HUES48 (cell line): ENCODE measurements at regions not wholly inside any gene's neighbourhood (a gene's known extent, or its start where the extent isn't known, plus 50 kb on each side); places are given as distances from the start of the nearest gene placed in this dataset.

Experiments used
- H3K27ac ChIP-seq: one replicate; pipeline ENCODE4 v1.7.0; 2013; ENCODE audit warnings: low read depth, low read length, inconsistent platforms
- H3K27me3 ChIP-seq: 2 replicates; pipeline ENCODE4 v1.6.1; 2013; ENCODE audit warnings: mild to moderate bottlenecking, low read length; ENCODE audit not compliant: control insufficient read depth, insufficient read depth
- H3K36me3 ChIP-seq: 2 replicates; pipeline ENCODE4 v1.6.1; 2013; ENCODE audit warnings: low read length; ENCODE audit not compliant: control insufficient read depth, insufficient read depth
- H3K4me1 ChIP-seq: 2 replicates; pipeline ENCODE4 v1.6.1; 2013; ENCODE audit warnings: mild to moderate bottlenecking, low read length; ENCODE audit not compliant: control insufficient read depth, insufficient read depth
- H3K4me3 ChIP-seq: 2 replicates; pipeline ENCODE4 v1.5.1; 2013; ENCODE audit warnings: mild to moderate bottlenecking, low read depth, low read length
- H3K9ac ChIP-seq: 2 replicates; pipeline ENCODE4 v1.6.1; 2013; ENCODE audit warnings: mild to moderate bottlenecking, low read depth, low read length, moderate library complexity
- H3K9me3 ChIP-seq: 2 replicates; pipeline ENCODE4 v1.6.1; 2013; ENCODE audit warnings: low read length; ENCODE audit not compliant: control insufficient read depth, insufficient read depth

DNA sequence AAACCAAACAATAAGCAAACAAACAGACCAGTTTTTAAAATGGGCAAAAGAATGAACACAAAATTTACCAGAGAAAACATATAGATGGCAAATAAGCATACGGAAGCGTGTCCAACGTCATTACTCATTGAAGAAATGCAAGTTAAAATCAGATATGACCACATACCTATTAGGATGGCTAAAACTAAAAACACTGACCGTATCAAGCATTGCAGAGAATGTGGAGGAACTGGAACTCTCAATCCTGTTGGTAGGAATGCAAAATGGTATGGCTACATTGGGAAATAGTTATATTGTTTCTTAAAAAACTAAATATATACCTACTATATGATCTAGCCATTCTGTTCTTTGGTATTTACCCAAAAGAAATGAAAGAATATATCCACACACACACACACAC lies 129.4 kb upstream of the ACO1 start:
- Histone ChIP-seq H3K27me3 (no peaks in the 10 kb centered on the region), H3K4me1 (no peaks in the 10 kb centered on the region), H3K4me3 (no peak overlapping the region), H3K36me3 (no peaks in the 10 kb centered on the region), H3K9ac (no peak overlapping the region), H3K27ac (no peak overlapping the region), H3K9me3 (peaks cover 7% of the 10 kb centered on the region; the same call in 1 of the 2 replicates)

DNA sequence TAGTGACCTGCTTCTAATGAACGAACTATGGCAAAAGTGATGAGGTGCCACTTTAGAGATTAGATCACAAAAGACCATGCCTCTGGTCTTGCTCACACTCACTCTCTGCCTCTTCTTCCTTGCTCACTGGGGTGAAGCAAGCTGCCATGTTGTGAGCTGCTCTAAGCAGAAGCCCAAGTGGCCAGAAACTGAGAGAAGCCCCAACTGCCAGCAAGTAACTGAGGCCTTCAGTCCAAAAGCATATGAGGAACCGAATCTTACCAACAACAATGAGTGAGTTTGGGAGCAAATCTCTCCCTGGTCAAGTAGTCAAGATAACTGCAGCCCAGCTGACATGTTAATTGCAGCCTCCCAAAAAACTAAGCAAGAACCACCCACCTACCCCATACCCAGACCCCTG lies 126.0 kb upstream of the ACO1 start:
- Histone ChIP-seq H3K9ac (no peak overlapping the region), H3K27ac (no peak overlapping the region), H3K4me3 (no peak overlapping the region), H3K27me3 (no peaks in the 10 kb centered on the region), H3K36me3 (no peaks in the 10 kb centered on the region), H3K9me3 (peaks cover 7% of the 10 kb centered on the region; the same call in 1 of the 2 replicates), H3K4me1 (no peaks in the 10 kb centered on the region)

DNA sequence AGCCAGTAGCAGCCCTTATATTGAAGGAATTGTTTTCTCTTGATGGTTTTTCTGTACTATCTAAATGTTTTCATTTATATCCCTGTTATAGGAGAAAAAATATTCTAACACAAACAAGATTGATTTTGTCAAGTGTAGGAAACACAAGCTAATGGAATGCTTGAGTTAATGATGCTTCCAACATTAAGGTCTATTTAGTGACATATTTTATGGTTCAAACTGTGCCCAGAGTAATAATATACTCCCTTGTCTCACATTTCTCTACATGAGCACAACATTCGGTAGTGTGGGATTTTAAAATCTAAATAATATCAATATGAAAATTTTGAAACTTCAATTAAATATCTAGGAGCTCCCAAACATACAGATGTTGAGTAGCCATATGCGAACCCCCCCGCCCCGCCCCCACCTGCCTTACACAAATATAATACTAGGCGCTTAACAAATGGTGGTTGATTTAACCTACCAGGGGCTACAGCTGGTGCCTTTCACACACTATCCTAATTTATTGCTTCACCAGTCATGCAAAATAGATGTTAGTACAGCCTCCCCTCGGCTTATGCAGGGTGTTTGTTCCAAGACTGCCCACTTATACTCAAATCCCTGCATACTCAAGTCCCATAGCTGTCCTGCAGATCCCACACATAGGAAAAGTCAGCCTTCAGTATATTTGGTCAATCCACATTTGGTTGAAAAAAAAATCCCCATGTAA lies 124.1 kb upstream of the ACO1 start:
- Histone ChIP-seq H3K36me3 (no peaks in the 10 kb centered on the region), H3K27ac (no peak overlapping the region), H3K27me3 (no peaks in the 10 kb centered on the region), H3K4me1 (peaks cover 5% of the 10 kb centered on the region; the same call in 1 of the 2 replicates), H3K4me3 (no peak overlapping the region), H3K9ac (no peak overlapping the region), H3K9me3 (peaks cover 2% of the 10 kb centered on the region; the same call in 1 of the 2 replicates)

DNA sequence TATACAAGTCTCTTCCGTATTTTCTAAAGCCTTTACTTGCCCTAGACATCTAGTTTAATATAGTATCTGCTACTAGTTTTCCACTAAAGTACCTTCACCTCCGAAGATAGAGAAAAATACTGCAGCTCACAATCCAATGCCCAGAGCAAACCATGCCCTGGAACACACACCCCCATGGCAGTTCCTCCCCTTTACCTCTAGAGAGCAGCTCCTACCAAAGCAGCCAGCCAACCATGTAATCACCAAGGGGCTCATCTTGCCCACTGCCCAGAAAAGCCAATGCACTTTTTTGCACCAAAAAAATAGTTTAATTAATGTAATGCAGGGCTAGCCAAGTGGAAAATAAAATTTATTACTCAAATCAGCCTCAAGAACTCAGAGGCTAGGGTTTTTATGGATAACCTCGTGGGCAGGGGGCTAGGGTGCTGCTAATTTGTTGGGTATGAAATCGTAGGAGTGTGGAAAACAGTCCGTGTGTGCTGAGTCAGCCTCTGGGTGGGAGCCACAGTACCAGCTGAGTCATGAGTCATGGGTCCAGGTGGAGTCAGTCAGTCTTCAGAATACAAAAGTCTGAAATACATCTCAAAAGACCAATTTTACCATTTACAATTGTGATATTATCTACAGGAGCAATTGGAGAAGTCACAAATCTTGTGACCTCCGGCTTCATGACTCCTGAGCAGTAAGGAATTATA lies 120.1 kb upstream of the ACO1 start:
- Histone ChIP-seq H3K4me3 (no peak overlapping the region), H3K27ac (peak overlapping the region; percentile 46), H3K36me3 (no peaks in the 10 kb centered on the region), H3K9ac (no peak overlapping the region), H3K9me3 (no peaks in the 10 kb centered on the region), H3K27me3 (no peaks in the 10 kb centered on the region), H3K4me1 (peaks cover 5% of the 10 kb centered on the region; the same call in 1 of the 2 replicates)

DNA sequence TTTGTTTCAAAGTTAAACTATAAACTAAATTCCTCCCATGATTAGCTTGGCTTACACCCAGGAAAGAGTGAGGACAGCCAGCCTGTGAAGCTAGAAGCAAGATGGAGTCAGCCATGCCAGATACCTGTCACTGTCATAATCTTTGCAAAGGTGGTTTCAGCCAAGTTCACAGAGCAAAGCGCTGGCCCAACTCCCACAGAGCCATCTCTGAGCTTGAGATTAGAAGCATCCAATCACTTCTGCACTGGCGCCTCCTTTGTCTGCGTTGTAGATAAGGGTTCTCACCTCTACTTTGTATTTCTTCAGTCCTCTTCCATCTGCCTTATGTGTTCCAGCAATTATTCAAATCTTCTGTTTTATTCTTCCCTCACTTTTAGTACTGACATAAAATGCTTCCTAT lies 119.4 kb upstream of the ACO1 start:
- Histone ChIP-seq H3K9ac (no peak overlapping the region), H3K9me3 (no peaks in the 10 kb centered on the region), H3K27ac (no peak overlapping the region), H3K27me3 (no peaks in the 10 kb centered on the region), H3K4me1 (peaks cover 5% of the 10 kb centered on the region; the same call in 1 of the 2 replicates), H3K36me3 (no peaks in the 10 kb centered on the region), H3K4me3 (no peak overlapping the region)

DNA sequence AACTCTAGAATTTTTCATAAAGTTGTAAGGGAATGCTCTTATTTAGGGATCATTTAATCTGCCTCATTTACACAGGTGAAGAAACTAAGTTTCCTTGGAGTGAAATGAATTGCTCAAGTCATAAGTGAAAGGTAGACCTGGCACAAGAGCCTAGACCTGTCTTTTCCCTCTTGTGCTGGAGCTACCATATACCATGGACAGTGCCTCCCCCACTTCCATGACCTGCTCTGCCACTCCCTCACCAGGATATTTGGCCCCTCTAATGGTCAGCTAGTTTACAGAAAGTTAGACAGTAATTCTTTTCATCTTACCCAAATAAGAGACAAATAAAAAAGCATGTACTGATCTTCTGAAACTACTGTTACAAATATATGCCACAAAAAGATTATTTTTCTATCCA lies 105.5 kb upstream of the ACO1 start:
- Histone ChIP-seq H3K27me3 (no peaks in the 10 kb centered on the region), H3K9me3 (no peaks in the 10 kb centered on the region), H3K9ac (no peak overlapping the region), H3K36me3 (no peaks in the 10 kb centered on the region), H3K4me3 (no peak overlapping the region), H3K27ac (no peak overlapping the region), H3K4me1 (no peaks in the 10 kb centered on the region)

DNA sequence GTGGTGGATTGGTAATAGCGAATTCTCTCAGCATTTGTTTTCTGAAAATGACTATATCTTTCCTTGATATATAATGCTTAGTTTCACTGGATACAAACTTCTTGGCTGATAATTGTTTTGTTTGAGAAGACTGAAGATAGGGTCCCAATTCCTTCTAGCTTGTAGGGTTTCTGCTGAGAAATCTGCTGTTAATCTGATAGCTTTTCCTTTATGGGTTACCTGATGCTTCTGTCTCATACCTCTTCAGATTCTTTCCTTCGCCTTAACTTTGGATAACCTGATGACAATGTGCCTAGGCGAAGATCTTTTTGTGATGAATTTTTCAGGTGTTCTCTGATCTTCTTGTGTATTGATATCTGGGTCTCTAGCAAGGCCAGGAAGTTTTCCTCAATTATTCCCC lies 94.7 kb upstream of the ACO1 start:
- H3K9me3 ChIP-seq = no peaks in the 10 kb centered on the region
- H3K27me3 ChIP-seq = no peaks in the 10 kb centered on the region
- H3K4me3 ChIP-seq = no peak overlapping the region
- H3K4me1 ChIP-seq = no peaks in the 10 kb centered on the region
- no peak overlapping the region for H3K27ac ChIP-seq
- H3K9ac ChIP-seq = no peak overlapping the region
- H3K36me3 ChIP-seq = no peaks in the 10 kb centered on the region

DNA sequence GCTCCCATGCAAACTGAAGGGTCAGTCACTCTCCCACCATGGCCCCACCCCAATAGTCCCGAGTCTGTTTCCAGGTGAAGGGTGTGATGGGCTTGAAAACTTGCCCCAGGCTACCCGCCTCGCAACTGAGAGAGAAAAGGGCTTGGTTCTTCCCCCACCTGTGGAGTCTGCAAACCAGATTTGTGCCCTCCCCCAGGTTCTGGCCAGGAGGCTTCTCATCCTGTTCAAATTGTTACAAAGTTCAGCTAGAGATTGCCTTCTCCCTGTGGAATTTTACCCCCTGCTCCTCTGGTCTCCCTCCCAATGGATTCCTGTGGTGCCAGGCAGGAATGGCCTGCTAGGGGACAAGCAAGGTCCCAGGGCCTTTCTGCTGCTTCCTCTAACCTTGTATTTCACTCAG lies 93.1 kb upstream of the ACO1 start:
- Histone ChIP-seq H3K36me3 (no peaks in the 10 kb centered on the region), H3K4me1 (peaks cover 3% of the 10 kb centered on the region; the same call in 1 of the 2 replicates), H3K27me3 (no peaks in the 10 kb centered on the region), H3K4me3 (no peak overlapping the region), H3K9me3 (no peaks in the 10 kb centered on the region), H3K27ac (no peak overlapping the region), H3K9ac (no peak overlapping the region)

DNA sequence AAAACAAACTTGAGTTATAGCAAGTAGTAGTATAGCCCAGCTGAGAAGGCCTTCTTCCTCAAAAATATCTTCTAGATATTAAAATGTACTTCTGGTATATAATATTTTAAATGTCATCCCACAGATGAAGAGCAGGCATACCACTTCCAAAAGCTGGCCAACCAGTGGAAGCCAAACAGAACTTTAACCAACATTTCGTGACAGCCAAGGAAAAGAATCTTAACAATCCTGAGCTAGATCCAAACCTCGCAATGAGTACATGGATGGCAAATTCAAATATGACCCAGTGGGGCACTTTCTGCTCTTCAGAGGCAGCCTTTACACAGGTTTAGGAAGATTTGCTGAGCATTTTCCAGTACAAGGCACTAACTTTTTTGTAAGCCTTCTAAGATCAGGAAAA lies 91.8 kb upstream of the ACO1 start:
- Histone ChIP-seq H3K4me1 (peaks cover 5% of the 10 kb centered on the region; the same call in 1 of the 2 replicates), H3K4me3 (no peak overlapping the region), H3K9ac (no peak overlapping the region), H3K27me3 (no peaks in the 10 kb centered on the region), H3K27ac (no peak overlapping the region), H3K9me3 (no peaks in the 10 kb centered on the region), H3K36me3 (no peaks in the 10 kb centered on the region)

DNA sequence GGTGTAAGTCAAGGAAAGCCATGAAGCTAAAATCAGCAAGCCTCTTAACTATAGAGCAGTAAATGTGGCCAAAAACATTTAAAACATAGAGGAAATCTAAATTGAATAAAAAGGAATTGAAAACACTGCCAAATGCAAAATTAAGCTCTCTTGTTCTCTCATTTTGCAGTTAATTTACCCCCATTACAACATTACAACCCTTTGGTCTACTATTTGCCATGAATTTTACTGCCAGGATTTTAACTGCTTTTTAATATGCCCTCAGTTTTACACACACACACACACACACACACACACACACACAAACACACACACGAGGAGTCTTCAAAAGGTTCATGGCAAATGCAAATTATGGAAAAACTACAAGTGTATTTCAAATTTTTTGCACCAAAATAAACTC lies 91.4 kb upstream of the ACO1 start:
- no peak overlapping the region for H3K9ac ChIP-seq
- H3K4me1 ChIP-seq = peaks cover 5% of the 10 kb centered on the region; the same call in 1 of the 2 replicates
- no peaks in the 10 kb centered on the region for H3K36me3 ChIP-seq
- H3K4me3 ChIP-seq = no peak overlapping the region
- H3K27ac ChIP-seq = no peak overlapping the region
- no peaks in the 10 kb centered on the region for H3K27me3 ChIP-seq
- no peaks in the 10 kb centered on the region for H3K9me3 ChIP-seq

DNA sequence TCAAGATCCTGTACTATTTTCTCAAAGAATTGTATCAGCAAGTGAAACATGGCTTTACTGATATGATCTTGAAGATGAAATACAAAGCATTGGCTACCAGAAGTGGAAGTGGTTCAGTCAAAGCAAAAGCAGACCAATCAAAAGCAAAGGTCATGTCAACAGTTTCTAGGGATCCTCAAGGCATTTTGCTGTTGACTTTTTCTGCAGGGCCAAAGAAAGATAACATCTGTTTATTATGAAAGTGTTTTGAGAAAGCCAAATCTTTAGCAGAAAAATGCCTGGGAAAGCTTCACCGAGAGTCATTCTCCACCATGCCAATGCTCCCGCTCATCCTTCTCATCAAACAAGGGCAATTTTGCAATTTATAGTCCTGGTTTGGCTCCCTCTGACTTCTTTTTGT lies 90.3 kb upstream of the ACO1 start:
- H3K36me3 ChIP-seq = no peaks in the 10 kb centered on the region
- H3K4me1 ChIP-seq = peaks cover 5% of the 10 kb centered on the region; the same call in 1 of the 2 replicates
- H3K9me3 ChIP-seq = no peaks in the 10 kb centered on the region
- H3K27me3 ChIP-seq = no peaks in the 10 kb centered on the region
- no peak overlapping the region for H3K4me3 ChIP-seq
- no peak overlapping the region for H3K27ac ChIP-seq
- H3K9ac ChIP-seq = no peak overlapping the region
